ENCODE measurements at regions not wholly inside any gene's neighbourhood (a gene's known extent, or its start where the extent isn't known, plus 50 kb on each side); places are given as distances from the start of the nearest gene placed in this dataset.

- no peaks in the 10 kb centered on the region for H3K23me2 ChIP-seq (ENCODE audit: low read depth, low read length)
- no peaks in the 10 kb centered on the region for H3K79me2 ChIP-seq (ENCODE audit: control insufficient read depth in 1 of 2, insufficient read depth in 2 of 2, low read length in 2 of 2)
- H4K91ac ChIP-seq (replicated peaks; ENCODE audit: insufficient read length, low read length), result no peak overlapping the region
- 81% methylated on average over 3 of the region's 3 CpGs; no CpG with 5 or more reads in 1 of the 2 experiments for WGBS, 2 experiments (ENCODE audit: extremely low coverage in 1 of 2, insufficient coverage in 1 of 2, insufficient read length in 1 of 2, insufficient replicate concordance in 2 of 2, low coverage in 1 of 2, low lambda C conversion rate in 2 of 2, missing lambda C conversion rate in 1 of 2)
- no peak overlapping the region for H3K9ac ChIP-seq (replicated peaks in 1 of 4; ENCODE audit: extremely low read depth in 1 of 4, low read depth in 3 of 4, low read length in 3 of 4)
- H3K27me3 ChIP-seq (replicated peaks in 1 of 4; ENCODE audit: control insufficient read depth in 3 of 4, extremely low read depth in 1 of 4, insufficient read depth in 3 of 4, low read length in 3 of 4), result no peaks in the 10 kb centered on the region
- no peaks in the 10 kb centered on the region for H3K4me1 ChIP-seq (replicated peaks in 1 of 4; ENCODE audit: control insufficient read depth in 3 of 4, insufficient read depth in 4 of 4, low read length in 3 of 4)
- no peak overlapping the region for H3K56ac ChIP-seq (replicated peaks; ENCODE audit: insufficient read length, low read depth, low read length)
- no peak overlapping the region for H2BK20ac ChIP-seq (ENCODE audit: low read length)
- POLR2A ChIA-PET (ENCODE audit: partially characterized antibody), result no interaction called here
- H2BK5ac ChIP-seq (ENCODE audit: low read depth, low read length), result no peak overlapping the region
- FAIRE-seq, result no peak
- H3K4ac ChIP-seq (replicated peaks; ENCODE audit: insufficient read length, low read depth, low read length), result no peak overlapping the region
- no peak overlapping the region for H2BK120ac ChIP-seq (replicated peaks; ENCODE audit: low read depth, low read length)
- H4K20me1 ChIP-seq (replicated peaks in 1 of 2; ENCODE audit: control insufficient read depth in 1 of 2, insufficient read depth in 2 of 2, low read length in 2 of 2), result no peaks in the 10 kb centered on the region
- no peak overlapping the region for H3K4me3 ChIP-seq (ENCODE audit: extremely low read depth in 1 of 4, insufficient read depth in 2 of 4, low read depth in 3 of 4, low read length in 4 of 4)
- no peak for DNase-seq (ENCODE audit: low read depth in 1 of 2, low spot score in 2 of 2)
- no peak overlapping the region for H4K5ac ChIP-seq (ENCODE audit: insufficient read length, low read depth, low read length)
- no peak overlapping the region for H2AFZ ChIP-seq (ENCODE audit: low read length)
- H2BK12ac ChIP-seq (ENCODE audit: low read depth, low read length), result no peak overlapping the region
- no peak overlapping the region for H3K14ac ChIP-seq (ENCODE audit: insufficient read length)
- H3K23ac ChIP-seq (ENCODE audit: insufficient read length), result no peak overlapping the region
- no peaks in the 10 kb centered on the region for H3K36me3 ChIP-seq (ENCODE audit: control insufficient read depth in 2 of 4, insufficient read depth in 4 of 4, low read length in 3 of 4)
- H2AK5ac ChIP-seq (ENCODE audit: low read depth, low read length), result no peak overlapping the region
- CTCF ChIA-PET (ENCODE audit: partially characterized antibody), result no interaction called here
- no peak overlapping the region for H3K27ac ChIP-seq (ENCODE audit: low read depth, low read length)
- H2BK15ac ChIP-seq (ENCODE audit: low read length), result no peak overlapping the region
- no peaks in the 10 kb centered on the region for H3K9me3 ChIP-seq (ENCODE audit: insufficient read depth in 2 of 2, low read depth in 1 of 2, low read length in 1 of 2)
- no peak overlapping the region for H4K8ac ChIP-seq (ENCODE audit: extremely low read depth, insufficient read depth, low read length)
- no peaks in the 10 kb centered on the region for H3K79me1 ChIP-seq (ENCODE audit: low read depth, low read length)
- H3K4me2 ChIP-seq (ENCODE audit: insufficient read depth in 1 of 2, low read depth in 2 of 2, low read length in 2 of 2), result no peak overlapping the region
- H3K18ac ChIP-seq (ENCODE audit: extremely low read depth, low read length), result no peak overlapping the region
- TF ChIP-seq SAP30 (IDR thresholded peaks at IDR 0.05; ENCODE audit: insufficient read depth, insufficient replicate concordance, low read length) (no peak), NRF1 (IDR thresholded peaks at IDR 0.05; ENCODE audit: low read depth, low read length) (no peak), HDAC6 (IDR thresholded peaks at IDR 0.05; ENCODE audit: low read depth, low read length) (no peak), JUND (IDR thresholded peaks at IDR 0.05; ENCODE audit: low read length) (no peak), FOSL1 (IDR thresholded peaks at IDR 0.05; ENCODE audit: insufficient read depth, low read depth, low read length) (no peak), SIN3A (conservative IDR thresholded peaks at IDR 0.05 in 1 of 2, IDR thresholded peaks at IDR 0.05 in 1 of 2; ENCODE audit: low read depth in 1 of 2, low read length in 2 of 2) (no peak), MAX (IDR thresholded peaks at IDR 0.05) (no peak), GABPA (IDR thresholded peaks at IDR 0.05; ENCODE audit: borderline replicate concordance, insufficient read depth, low read length) (no peak)
Measured at GRCh38 chr5:114702136-114702535, 340.3 kb downstream of the KCNN2 start.

Data from H1 (cell line).